HG03135 (cell line): ENCODE measurements at regions not wholly inside any gene's neighbourhood (a gene's known extent, or its start where the extent isn't known, plus 50 kb on each side); places are given as distances from the start of the nearest gene placed in this dataset.

ENCODE experiments used
- ATAC-seq: cut with Tn5 transposase; IDR thresholded peaks from one replicate; pipeline ENCODE4 v1.9.1; 2021; ENCODE audit warnings: mild to moderate bottlenecking, moderate library complexity; ENCODE audit not compliant: unreplicated experiment

- no peak for ATAC-seq
These were observed 116.0 kb upstream of the AVPR1A start for GRCh38 chr12:63266988-63267387.

DNA sequence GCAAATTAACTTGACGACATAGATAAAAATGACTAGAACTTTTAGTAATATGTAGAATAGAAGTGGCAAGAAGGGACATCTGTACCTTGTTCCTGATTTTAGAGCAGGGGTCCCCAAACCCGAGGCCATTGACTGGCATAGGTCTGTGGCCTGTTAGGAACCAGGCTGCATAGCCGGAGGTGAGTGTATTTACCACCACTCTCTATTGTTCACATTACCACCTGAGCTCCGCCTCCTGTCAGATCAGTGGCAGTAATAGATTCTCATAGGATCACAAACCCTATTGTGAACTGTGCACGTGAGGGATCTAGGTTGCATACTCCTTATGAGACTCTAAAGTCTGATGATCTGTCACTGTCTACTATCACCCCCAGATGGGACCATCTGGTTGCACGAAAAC lies 113.6 kb upstream of the AVPR1A start:
- no peak for ATAC-seq

GRCh38 chr12:63250486-63250885 lies 99.5 kb upstream of the AVPR1A start:
- no peak for ATAC-seq

- ATAC-seq: no peak
These were observed 87.9 kb upstream of the AVPR1A start for GRCh38 chr12:63238892-63239291.

DNA sequence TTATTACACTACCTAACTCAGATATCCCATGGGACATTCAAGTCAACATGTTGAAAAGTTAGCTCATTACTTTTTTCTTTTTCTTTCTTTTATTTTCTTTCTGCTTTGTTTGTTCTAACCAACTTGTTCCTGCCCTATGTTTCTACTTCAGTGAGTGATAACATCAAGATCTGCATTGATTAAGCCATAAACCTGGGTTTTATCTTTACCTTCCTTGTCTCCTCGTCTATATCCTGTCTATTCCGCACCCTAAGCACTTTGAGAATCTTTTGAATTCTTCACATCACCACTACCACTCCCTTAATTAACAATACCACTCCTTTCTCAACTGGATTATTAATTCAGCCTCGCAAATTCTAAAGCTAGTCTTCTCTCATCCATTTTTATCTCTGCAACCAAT lies 81.9 kb upstream of the AVPR1A start:
- ATAC-seq: no peak

GRCh38 chr12:63228853-63229252 lies 77.9 kb upstream of the AVPR1A start:
- ATAC-seq: no peak

GRCh38 chr12:63226792-63227463 lies 75.9 kb upstream of the AVPR1A start:
- ATAC-seq: no peak

DNA sequence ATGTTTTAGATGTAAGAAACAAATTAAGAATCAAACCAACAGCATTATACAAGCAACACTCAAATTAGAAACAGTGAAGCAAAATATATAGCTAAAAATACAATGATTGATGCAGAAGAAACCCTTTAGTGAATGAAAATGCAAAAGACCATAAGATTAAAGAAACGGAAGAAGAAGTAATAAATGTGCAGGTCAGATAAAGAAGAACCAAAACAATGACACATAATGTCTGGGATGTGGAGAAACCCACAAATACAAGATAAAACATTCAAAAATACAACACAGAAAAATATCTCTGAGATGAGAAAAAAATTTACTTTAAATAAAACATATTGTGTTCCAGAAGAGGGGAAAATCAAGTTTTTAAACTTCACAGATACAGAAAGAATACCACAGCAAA lies 73.4 kb upstream of the AVPR1A start:
- ATAC-seq: no peak

DNA sequence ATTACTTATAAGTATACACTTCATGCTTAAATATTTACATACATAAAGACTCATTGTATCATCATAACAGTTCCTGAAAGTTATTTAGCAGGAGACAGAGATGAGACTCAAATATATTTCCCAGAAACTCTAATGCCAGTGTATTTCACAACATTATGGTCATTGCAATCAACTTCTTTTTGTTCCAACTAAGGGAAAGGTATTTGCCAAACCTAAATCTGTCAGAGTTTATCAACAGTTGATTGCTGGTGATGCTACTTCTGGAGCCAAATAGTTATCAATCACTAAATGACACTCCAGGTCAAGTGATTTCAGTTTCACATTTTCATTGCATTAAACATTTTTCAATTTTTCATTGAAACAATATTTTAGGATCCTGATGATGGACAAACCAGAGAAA lies 72.1 kb upstream of the AVPR1A start:
- ATAC-seq: no peak

DNA sequence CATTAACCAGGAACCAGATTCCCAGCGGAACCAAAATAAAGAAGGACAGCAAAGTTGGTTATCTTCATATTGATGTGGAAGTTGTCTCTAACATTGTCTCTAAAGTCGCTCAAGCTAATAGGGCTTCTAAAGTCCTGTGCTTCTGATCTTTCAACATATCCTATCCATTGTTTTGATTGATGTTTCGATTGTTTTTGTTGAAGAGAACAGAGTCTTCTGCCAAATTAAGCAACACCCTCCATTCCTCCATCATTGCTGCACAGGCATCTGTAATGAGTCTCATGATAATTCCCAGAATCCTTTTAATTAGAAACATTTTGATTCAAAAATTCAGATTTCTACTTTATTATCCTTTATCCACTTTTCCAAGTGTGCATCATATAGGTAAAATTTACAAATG lies 71.6 kb upstream of the AVPR1A start:
- ATAC-seq: no peak

- no peak for ATAC-seq
These were observed 69.9 kb upstream of the AVPR1A start for GRCh38 chr12:63220921-63221320.

- no peak for ATAC-seq
These were observed 61.3 kb upstream of the AVPR1A start for GRCh38 chr12:63212316-63212715.

GRCh38 chr12:63208956-63209355 lies 58.0 kb upstream of the AVPR1A start:
- no peak for ATAC-seq

DNA sequence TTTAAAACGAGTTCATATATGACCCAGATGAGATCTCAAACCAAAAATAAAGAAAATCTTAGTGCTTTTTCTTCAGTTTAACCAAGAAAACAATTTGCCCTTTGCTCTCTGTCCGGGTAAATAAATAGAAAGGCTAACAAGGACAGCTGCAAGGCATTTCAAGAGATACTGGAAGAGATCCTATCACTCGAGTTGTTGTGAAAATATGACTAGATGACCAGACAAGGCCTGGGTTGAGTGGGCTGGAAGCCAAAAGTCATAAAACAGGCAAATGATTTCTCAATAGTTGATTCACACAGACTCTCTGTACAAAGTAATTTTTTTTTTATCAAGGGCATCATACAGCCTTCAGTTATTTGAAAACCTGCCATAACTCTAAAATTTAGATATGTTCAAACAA lies 55.9 kb upstream of the AVPR1A start:
- no peak for ATAC-seq

DNA sequence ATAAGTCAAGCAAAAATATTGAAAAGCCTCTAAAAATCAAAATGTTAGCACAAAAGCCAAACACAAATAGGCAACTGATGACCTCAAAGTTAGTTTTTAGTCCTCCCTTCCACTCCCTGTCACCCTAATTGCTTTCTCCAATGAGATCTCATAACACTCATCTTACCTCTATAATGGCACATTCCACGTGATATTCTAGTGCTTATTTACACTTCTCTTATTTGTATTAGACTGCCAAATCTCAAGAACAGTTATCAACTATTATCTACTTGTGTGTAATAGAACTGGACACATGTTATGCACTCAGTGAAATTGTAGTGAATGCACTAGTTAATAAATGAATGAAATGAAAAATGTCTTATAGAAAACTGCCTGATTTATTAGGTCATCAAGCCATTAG lies 55.5 kb upstream of the AVPR1A start:
- ATAC-seq: no peak
